Neural progenitor cell (in vitro differentiated cells): ENCODE measurements at regions not wholly inside any gene's neighbourhood (a gene's known extent, or its start where the extent isn't known, plus 50 kb on each side); places are given as distances from the start of the nearest gene placed in this dataset.

Experiments used
- DNase-seq: peaks from one replicate; pipeline ENCODE4 v3.0.0-alpha.2; 2016; ENCODE audit warnings: low spot score
- H2AFZ ChIP-seq: fragments of 200-600 bp; sonication (generic); replicated peaks from 2 replicates; pipeline ENCODE4 v1.6.1; 2016; ENCODE audit warnings: antibody characterized with exemption
- H3F3A ChIP-seq: fragments of 200-600 bp; sonication (generic); 2 replicates; pipeline ENCODE4 v1.6.1; 2016; ENCODE audit warnings: antibody characterized with exemption, low read depth
- H3K27ac ChIP-seq: fragments of 200-600 bp; sonication (generic); 2 replicates; pipeline ENCODE4 v1.5.1; 2016; ENCODE audit warnings: mild to moderate bottlenecking
- H3K27me3 ChIP-seq: fragments of 200-600 bp; sonication (generic); 2 replicates; pipeline ENCODE4 v1.6.1; 2016; ENCODE audit warnings: mild to moderate bottlenecking, moderate library complexity
- H3K36me3 ChIP-seq: fragments of 200-600 bp; sonication (generic); 2 replicates; pipeline ENCODE4 v1.5.1; 2016
- H3K4me1 ChIP-seq: fragments of 200-600 bp; sonication (generic); 2 replicates; pipeline ENCODE4 v1.6.1; 2016; ENCODE audit warnings: mixed run types
- H3K4me2 ChIP-seq: fragments of 200-600 bp; sonication (generic); 2 replicates; pipeline ENCODE4 v1.6.1; 2016
- H3K4me3 ChIP-seq: fragments of 200-600 bp; sonication (generic); 2 replicates; pipeline ENCODE4 v1.5.1; 2016
- H3K79me2 ChIP-seq: fragments of 200-600 bp; sonication (generic); 2 replicates; pipeline ENCODE4 v1.6.1; 2016; ENCODE audit warnings: low read depth
- H3K9ac ChIP-seq: fragments of 200-600 bp; sonication (generic); 2 replicates; pipeline ENCODE4 v1.6.1; 2016
- H3K9me3 ChIP-seq: fragments of 200-600 bp; sonication (generic); 2 replicates; pipeline ENCODE4 v1.5.1; 2016; ENCODE audit warnings: low read depth
- H4K20me1 ChIP-seq: fragments of 200-600 bp; sonication (generic); 2 replicates; pipeline ENCODE4 v1.6.1; 2016; ENCODE audit warnings: low read depth
- H3K27ac Mint-ChIP-seq: 3 replicates; pipeline ENCODE4 v1.8.0; 2021; ENCODE audit warnings: mixed read lengths
- H3K27me3 Mint-ChIP-seq: 2 replicates; pipeline ENCODE4 v1.8.0; 2022; ENCODE audit warnings: low read depth, mild to moderate bottlenecking, inconsistent platforms, moderate library complexity, mixed read lengths; ENCODE audit not compliant: insufficient read depth
- H3K36me3 Mint-ChIP-seq: 3 replicates; pipeline ENCODE4 v1.8.0; 2021; ENCODE audit warnings: mixed read lengths
- H3K4me1 Mint-ChIP-seq: 3 replicates; pipeline ENCODE4 v1.8.0; 2021; ENCODE audit warnings: mixed read lengths
- H3K4me3 Mint-ChIP-seq: 3 replicates; pipeline ENCODE4 v1.8.0; 2021; ENCODE audit warnings: mild to moderate bottlenecking, moderate library complexity, mixed read lengths
- H3K9me3 Mint-ChIP-seq: 3 replicates; pipeline ENCODE4 v1.8.0; 2020; ENCODE audit warnings: mixed read lengths
- CTCF ChIP-seq: fragments of 200-600 bp; sonication (generic); IDR thresholded peaks from 2 replicates; pipeline ENCODE4 v1.5.1; 2017; ENCODE audit warnings: antibody characterized with exemption, mild to moderate bottlenecking
- EZH2 ChIP-seq: fragments of 200-600 bp; sonication (generic); IDR thresholded peaks from 2 replicates; pipeline ENCODE4 v1.6.1; 2017; ENCODE audit warnings: antibody characterized with exemption, mild to moderate bottlenecking, moderate library complexity
- EZH2phosphoT487 ChIP-seq: fragments of 200-600 bp; sonication (generic); IDR thresholded peaks from 2 replicates; pipeline ENCODE4 v1.6.1; 2017; ENCODE audit warnings: antibody characterized with exemption

DNA sequence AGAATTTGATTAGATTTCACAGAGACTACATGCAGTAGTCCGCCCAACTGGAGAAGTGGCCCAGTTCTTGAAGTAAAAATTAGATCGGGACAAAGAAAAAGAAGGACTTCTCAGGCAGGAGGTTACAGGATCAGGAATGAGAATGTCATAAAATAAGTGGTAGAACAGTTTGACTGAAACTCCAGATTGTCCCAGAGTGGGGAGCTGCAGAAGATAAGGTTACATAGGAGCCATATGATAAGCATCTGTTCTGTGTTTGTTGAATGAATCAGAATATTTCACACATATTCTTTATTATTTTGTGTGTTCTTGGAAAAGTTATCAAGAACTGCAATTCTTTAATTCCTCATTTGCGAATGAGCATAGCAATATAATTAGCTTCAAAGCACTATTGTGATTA, 210.6 kb downstream of the AASDHPPT start:
- H3K4me3 Mint-ChIP-seq: no peak overlapping the region
- peaks cover 30% of the 10 kb centered on the region for H3K4me1 ChIP-seq
- H3K27ac ChIP-seq: no peak overlapping the region
- H3K27ac Mint-ChIP-seq: no peak overlapping the region
- peaks cover 30% of the 10 kb centered on the region for H3F3A ChIP-seq
- no peaks in the 10 kb centered on the region for H3K36me3 ChIP-seq
- no peaks in the 10 kb centered on the region for H3K9me3 ChIP-seq
- H3K4me3 ChIP-seq: no peak overlapping the region
- H3K9ac ChIP-seq: no peak overlapping the region
- H3K4me2 ChIP-seq: peak overlapping the region; percentile 35
- TF ChIP-seq CTCF (no peak), EZH2phosphoT487 (no peak), EZH2 (no peak)
- H2AFZ ChIP-seq: no peak overlapping the region
- H3K27me3 Mint-ChIP-seq: peaks cover 6% of the 10 kb centered on the region
- H3K9me3 Mint-ChIP-seq: no peaks in the 10 kb centered on the region
- H3K27me3 ChIP-seq: no peaks in the 10 kb centered on the region
- H4K20me1 ChIP-seq: no peaks in the 10 kb centered on the region
- DNase-seq: no peak
- H3K36me3 Mint-ChIP-seq: no peaks in the 10 kb centered on the region
- H3K4me1 Mint-ChIP-seq: peaks cover 19% of the 10 kb centered on the region
- H3K79me2 ChIP-seq: no peaks in the 10 kb centered on the region

DNA sequence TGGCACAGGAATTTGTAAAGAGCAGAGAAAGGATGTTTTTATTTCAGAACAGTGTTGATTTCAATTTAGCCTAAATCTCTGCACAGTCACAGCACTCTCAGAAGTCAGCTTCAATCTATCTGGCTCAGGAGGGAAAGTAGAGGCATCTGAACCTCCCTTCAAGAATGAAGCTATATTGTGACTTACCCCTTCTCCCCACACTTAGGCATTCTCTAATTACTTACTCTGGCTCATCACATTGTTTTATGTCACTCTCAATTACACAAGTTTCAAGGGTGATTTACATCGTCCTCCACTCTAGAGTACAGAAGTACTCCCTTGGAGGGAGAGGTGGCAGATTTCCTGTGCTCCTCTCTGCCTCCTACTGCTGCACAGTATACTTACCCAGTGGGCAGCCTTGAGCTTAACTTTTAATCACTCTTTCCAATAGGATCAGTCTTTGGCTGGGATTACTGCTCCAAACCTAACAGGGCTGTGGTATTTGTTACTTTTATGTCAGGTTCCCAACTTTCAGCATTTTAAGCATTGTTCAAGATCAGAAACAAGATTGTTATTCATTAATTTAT, 211.4 kb downstream of the AASDHPPT start:
- H3K27me3 Mint-ChIP-seq: peaks cover 4% of the 10 kb centered on the region
- H3K9me3 Mint-ChIP-seq: no peaks in the 10 kb centered on the region
- no peak overlapping the region for H2AFZ ChIP-seq
- no peaks in the 10 kb centered on the region for H3K27me3 ChIP-seq
- H3K9me3 ChIP-seq: no peaks in the 10 kb centered on the region
- no peak overlapping the region for H3K4me3 ChIP-seq
- no peak overlapping the region for H3K27ac Mint-ChIP-seq
- H3K36me3 ChIP-seq: no peaks in the 10 kb centered on the region
- no peaks in the 10 kb centered on the region for H3K36me3 Mint-ChIP-seq
- no peak overlapping the region for H3K9ac ChIP-seq
- H3K79me2 ChIP-seq: no peaks in the 10 kb centered on the region
- TF ChIP-seq EZH2 (no peak), EZH2phosphoT487 (no peak), CTCF (peak; percentile 26)
- no peak overlapping the region for H3K27ac ChIP-seq
- DNase-seq: peak; percentile 53
- H4K20me1 ChIP-seq: no peaks in the 10 kb centered on the region
- H3K4me1 ChIP-seq: peaks cover 30% of the 10 kb centered on the region
- H3K4me2 ChIP-seq: peak overlapping the region; percentile 17
- H3K4me3 Mint-ChIP-seq: no peak overlapping the region
- peaks cover 30% of the 10 kb centered on the region for H3F3A ChIP-seq
- H3K4me1 Mint-ChIP-seq: peaks cover 19% of the 10 kb centered on the region

DNA sequence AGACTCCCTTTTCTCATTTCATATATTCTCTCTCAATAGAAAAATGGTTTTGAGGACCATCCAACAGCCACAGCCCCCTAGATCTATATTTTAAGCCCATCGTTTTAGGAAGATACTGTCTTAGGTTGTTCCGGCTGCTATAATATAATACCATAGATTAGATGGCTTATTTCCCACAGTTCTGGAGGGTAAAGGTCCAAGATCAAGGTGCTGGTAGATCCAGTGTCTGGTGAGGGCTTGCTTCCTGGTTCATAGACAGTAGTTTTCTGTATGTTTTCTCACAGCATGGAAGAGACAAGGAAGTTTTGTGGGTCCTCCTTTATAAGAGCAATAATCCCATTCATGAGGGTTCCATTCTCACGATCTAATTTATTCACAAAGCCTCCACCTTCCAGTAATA, 215.1 kb downstream of the AASDHPPT start:
- H3K27me3 Mint-ChIP-seq: peaks cover 4% of the 10 kb centered on the region
- DNase-seq: no peak
- TF ChIP-seq EZH2phosphoT487 (no peak), EZH2 (no peak), CTCF (no peak)
- H3K9me3 Mint-ChIP-seq: no peaks in the 10 kb centered on the region
- Histone ChIP-seq H3K27ac (no peak overlapping the region), H3K9me3 (no peaks in the 10 kb centered on the region), H3K4me1 (peaks cover 14% of the 10 kb centered on the region), H2AFZ (no peak overlapping the region), H3K36me3 (no peaks in the 10 kb centered on the region), H3K27me3 (no peaks in the 10 kb centered on the region), H3K9ac (no peak overlapping the region), H4K20me1 (no peaks in the 10 kb centered on the region), H3K4me2 (no peak overlapping the region), H3K4me3 (no peak overlapping the region), H3F3A (peaks cover 17% of the 10 kb centered on the region), H3K79me2 (no peaks in the 10 kb centered on the region)
- H3K4me3 Mint-ChIP-seq: no peak overlapping the region
- H3K4me1 Mint-ChIP-seq: peaks cover 10% of the 10 kb centered on the region
- no peak overlapping the region for H3K27ac Mint-ChIP-seq
- H3K36me3 Mint-ChIP-seq: no peaks in the 10 kb centered on the region
